NCI-H1092 (cell line): ENCODE measurements at regions not wholly inside any gene's neighbourhood (a gene's known extent, or its start where the extent isn't known, plus 50 kb on each side); places are given as distances from the start of the nearest gene placed in this dataset.
"Not testable (repeated sequence)": the region's sequence is repeated elsewhere in the genome, so short reads cannot be mapped to it uniquely, and the experiment has no call there.

Experiments
- DNase-seq: peaks from one replicate; lab custom pipeline; 2025; lab: John Stamatoyannopoulos, UW

GRCh38 chr15:70576696-70577095 lies 186.7 kb downstream of the UACA start:
- no peak for DNase-seq

- no peak for DNase-seq
Observed at GRCh38 chr15:70576276-70576675, 187.1 kb downstream of the UACA start.

GRCh38 chr15:70575231-70576226 lies 187.8 kb downstream of the UACA start:
- no peak for DNase-seq

- not testable (repeated sequence) for DNase-seq
Observed at GRCh38 chr15:70574325-70574724, 189.0 kb downstream of the UACA start.

GRCh38 chr15:70573121-70573850 lies 190.1 kb downstream of the UACA start:
- DNase-seq: no peak

GRCh38 chr15:70569714-70570231 lies 193.6 kb downstream of the UACA start:
- no peak for DNase-seq

GRCh38 chr15:70569091-70569713 lies 194.2 kb downstream of the UACA start:
- no peak for DNase-seq

GRCh38 chr15:70566989-70567388 lies 196.4 kb downstream of the UACA start:
- no peak for DNase-seq

- DNase-seq: no peak
Observed at GRCh38 chr15:70566047-70566835, 197.1 kb downstream of the UACA start.

- DNase-seq: no peak
Observed at GRCh38 chr15:70563561-70564095, 199.7 kb downstream of the UACA start.

- DNase-seq: no peak
Observed at GRCh38 chr15:70562906-70563305, 200.5 kb downstream of the UACA start.

- DNase-seq: no peak
Observed at GRCh38 chr15:70561885-70562284, 201.5 kb downstream of the UACA start.

- DNase-seq: no peak
Observed at GRCh38 chr15:70560617-70561328, 202.6 kb downstream of the UACA start.

- no peak for DNase-seq
Observed at GRCh38 chr15:70559265-70560239, 203.8 kb downstream of the UACA start.

GRCh38 chr15:70558406-70559264 lies 204.7 kb downstream of the UACA start:
- DNase-seq: no peak

- no peak for DNase-seq
Observed at GRCh38 chr15:70557521-70558258, 205.7 kb downstream of the UACA start.

GRCh38 chr15:70556779-70557178 lies 206.6 kb downstream of the UACA start:
- no peak for DNase-seq
